Activated CD4-positive, alpha-beta T cell treated with anti-CD3 and anti-CD28 coated beads, Interleukin-2, amount 50 U/mL, for 24 hours (primary cell): ENCODE measurements at regions not wholly inside any gene's neighbourhood (a gene's known extent, or its start where the extent isn't known, plus 50 kb on each side); places are given as distances from the start of the nearest gene placed in this dataset.
"Not testable (repeated sequence)": the region's sequence is repeated elsewhere in the genome, so short reads cannot be mapped to it uniquely, and the experiment has no call there.

Source experiments
- DNase-seq, 2 donors: peaks; one replicate each; pipeline ENCODE4 v3.0.0-alpha.2; 2020; ENCODE audit warnings: low read depth in 1 of 2, low spot score in 1 of 2

DNA sequence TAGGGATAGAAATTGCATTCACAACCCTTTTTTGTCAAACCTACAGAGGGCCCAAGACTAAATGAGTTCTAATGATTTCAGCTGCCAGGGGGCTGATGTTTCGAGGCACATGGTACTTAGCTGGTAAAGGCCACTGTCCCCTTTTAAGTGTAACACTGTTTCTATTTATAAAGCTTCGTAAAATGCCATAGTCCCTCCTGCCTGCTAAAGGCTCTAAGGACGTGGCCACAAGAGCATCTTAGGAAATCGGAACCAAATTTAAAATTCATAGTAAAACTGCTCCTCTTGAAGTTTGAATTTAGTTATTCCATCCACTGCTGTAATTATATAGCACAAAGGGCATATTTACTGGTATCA is 170.3 kb upstream of the WWC1 start:
- no peak for DNase-seq

DNA sequence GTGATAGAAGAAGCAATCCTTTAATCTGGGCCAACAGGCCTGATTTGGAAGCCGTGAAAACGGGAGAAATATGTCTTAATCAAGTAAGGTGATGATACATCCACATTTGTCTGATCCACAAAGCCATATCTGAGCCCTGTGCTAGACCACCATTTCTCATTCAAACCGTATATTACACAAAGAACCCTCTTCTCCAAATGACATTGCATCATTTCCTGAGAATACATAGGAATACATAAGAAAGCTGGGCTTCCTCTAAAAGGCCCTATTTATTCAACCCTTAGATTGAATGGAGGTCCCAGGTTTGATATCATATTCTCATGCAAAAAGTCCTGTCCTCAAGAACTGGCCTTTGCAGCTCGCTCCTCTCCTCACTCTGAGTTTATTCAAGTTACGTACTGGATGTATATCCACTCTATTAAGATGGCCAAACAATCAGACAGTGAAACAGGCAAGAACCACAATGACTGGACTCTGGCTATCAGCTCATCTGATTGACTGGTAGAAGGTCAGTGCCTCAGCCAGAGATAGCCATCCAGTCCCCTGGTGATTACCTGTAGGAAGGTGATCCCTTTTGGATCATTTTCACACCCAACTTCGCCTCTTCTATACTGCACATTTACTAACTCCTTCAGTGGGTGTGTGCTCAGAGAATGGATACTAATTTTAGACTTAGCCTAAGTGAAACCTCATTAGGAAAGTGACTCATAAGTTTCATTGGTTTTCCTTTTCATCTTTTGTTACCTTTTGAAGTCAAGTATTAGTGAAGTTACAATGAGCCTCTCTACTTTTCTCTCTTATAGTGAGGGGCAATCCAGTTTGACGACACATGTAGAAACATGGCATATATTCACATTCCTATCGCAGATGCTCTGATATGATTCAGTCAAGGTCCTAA is 167.6 kb upstream of the WWC1 start:
- no peak for DNase-seq

DNA sequence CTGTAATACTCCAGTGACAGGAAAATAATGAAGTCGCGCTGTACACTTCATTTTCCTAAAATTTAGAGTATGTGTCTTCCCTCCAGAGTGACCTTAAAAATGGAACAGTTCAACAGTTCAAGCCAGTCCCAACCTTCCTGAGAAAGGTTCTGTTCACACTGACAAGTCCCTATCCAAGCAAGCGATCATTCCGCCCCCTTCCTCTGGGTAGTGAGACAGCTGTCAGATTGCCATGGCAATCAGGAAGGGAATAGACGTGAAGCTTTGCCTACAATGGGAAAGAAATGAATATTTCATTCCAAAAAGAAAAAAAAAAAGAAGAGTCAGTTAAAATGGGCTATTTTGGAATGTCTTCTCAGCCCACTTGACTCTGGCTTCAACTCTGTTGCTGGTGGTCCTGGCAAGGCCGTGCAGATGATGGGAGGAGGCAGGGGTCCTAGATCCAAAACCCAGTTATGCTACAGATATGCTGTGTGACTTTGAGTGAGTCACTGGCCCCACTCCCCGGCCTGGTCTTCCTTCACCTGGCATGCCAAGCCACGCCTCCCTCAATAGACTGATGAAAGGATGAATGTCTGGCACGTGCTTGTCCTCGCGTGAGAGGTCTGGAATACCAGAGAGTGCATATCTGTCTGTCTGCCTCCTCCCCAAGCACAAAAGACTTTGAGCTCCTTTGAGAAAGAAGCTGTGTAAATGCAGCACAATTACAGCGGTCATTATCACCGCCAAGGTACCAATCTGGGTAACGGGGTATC is 165.8 kb upstream of the WWC1 start:
- no peak for DNase-seq

DNA sequence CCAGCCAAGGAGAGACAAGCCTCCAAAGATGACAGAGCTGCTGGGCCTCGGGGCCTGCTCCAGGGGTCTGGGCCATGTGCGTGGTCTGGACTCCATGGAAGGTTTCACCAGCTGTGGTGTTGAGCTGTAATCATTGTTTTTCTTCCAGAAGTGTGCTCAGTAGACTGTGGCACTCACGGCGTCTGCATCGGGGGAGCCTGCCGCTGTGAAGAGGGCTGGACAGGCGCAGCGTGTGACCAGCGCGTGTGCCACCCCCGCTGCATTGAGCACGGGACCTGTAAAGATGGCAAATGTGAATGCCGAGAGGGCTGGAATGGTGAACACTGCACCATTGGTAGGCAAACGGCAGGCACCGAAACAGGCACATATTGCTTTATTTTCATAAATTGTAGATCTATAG is 164.8 kb upstream of the WWC1 start:
- DNase-seq: no peak

DNA sequence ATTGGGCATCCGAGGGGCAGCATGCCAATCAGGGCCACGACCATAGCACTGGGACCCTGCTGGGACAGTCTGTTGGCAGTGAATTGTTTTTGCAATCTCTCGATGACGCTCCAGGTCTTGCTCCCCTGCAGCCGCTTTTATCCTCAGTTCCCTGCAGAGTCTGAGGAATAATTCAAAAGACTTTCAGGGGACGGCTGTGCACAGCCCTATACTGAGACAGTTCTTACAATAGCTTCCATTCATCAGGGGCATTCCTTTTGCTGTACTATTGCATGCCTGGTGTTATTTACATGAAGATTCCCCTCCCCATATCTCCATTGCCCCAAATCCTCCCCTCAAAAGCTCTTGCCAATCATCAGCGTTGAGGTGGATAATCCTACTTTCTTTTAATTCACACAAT is 163.3 kb upstream of the WWC1 start:
- no peak for DNase-seq

DNA sequence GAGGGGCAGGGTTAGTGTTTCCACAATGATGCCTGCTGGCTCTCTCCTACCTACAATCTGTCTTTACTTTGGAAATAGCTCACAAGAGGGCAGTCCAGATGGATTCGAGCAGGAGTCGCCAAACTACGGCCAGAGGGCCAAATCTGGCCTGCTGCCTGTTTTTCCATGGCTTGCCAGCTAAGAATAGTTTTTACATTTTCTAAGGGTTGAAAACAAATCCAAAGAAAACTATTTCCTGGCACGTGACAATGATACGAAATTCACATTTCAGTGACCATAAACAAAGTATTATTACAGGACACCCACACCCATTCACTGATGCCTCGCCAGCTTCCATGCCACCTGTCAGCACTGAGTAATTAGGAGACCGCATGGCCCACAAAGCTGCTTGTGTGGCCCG is 162.9 kb upstream of the WWC1 start:
- no peak for DNase-seq

- DNase-seq: no peak
These were observed 159.9 kb upstream of the WWC1 start for GRCh38 chr5:168131519-168131918.

DNA sequence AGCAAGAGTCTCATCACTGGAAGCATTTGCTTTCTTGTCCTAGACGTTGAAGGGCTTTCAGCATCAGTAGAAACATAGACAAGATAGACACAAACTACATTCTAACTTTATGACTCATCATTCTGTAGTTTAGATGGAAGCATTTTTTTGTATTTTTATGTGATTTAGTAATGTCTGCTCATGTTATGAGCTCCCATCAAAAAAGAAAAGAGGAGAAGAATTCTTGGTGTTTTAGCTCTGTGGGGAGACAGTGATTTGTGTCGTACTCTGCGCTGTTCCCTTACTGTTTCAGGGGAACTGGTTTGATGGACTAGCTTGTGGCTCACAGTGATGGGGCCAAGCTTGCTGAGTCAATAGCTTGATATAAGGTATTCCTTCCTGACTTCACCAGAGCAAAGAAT is 159.2 kb upstream of the WWC1 start:
- no peak for DNase-seq

GRCh38 chr5:168135897-168136296 is 155.5 kb upstream of the WWC1 start:
- no peak for DNase-seq

GRCh38 chr5:168136340-168136739 is 155.1 kb upstream of the WWC1 start:
- no peak for DNase-seq

DNA sequence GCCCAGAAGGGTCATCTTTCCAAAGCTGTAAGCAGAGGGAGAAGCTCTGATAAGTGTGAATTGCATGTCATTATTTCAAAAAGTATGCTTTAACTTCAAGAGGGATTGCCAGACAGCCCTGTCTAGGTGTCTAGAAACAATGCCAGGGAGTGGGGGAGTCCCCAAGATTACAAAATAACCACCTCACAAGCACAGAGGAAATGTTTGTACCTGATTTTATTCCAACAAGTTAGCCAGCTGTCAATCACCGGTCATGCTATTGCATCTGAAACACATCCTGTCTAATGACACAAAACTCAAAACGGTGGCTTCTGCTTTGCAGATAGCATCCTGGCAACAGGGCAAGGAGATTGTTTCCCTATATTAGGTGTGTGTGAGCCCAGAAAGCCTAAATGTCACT is 154.2 kb upstream of the WWC1 start:
- DNase-seq: no peak

- no peak for DNase-seq
These were observed 151.2 kb upstream of the WWC1 start for GRCh38 chr5:168140241-168140640.

GRCh38 chr5:168142402-168142801 is 149.0 kb upstream of the WWC1 start:
- no peak for DNase-seq

- DNase-seq: not testable (repeated sequence)
These were observed 147.9 kb upstream of the WWC1 start for GRCh38 chr5:168143521-168143920.

DNA sequence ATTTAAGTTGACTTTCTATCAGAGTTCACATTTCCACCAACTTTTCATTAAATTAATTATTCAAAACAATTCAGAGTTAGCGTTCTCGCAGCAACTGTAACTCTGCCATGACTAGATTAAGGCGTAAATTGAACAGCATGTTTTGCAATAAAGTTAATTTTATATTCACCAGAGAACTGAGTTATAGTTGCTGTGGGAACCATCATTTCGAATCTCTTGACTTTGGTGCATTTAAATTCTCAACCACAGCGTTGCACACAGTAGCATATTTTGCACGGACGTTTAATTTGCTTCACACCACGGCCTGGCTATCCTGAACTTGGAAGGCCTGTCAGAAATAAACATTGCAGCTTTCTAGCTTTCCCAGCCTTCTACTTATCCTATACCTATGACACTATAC is 144.3 kb upstream of the WWC1 start:
- no peak for DNase-seq

DNA sequence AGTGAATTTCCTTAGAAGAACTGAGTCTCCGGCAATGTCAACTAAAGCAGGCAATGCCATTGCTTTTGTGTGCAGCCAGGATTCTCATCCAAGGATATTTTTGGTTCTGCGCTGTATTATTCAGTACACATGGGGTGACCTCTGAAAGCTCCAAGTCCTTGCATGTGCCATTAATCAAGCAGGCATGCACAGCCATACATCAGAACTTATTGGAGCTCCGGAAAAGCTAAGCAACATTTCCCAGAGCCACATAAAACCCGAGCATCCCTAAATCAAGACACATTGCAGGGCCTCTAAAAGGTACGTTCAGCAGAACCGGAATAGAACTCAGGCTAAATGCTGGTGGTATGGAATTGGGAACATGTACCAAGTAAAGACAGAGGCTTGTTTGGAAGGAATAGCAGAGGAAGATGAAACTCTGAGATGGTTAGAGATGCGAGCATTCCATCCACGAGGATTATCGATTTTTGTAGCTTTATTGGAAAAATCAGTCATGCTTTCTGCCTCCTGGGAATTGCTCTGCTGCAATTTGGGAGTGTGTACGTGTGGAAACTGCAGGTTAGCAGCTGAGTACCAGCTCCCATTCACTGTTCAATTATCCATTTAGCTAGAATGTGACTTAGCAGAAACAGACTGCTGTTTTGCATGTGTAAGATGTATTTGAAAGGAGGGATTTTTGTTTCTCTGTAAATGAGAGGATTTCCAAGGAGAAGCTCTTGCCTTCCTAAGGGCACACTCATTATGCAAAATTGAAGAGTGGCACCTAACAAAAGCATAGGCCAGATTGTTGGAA is 143.7 kb upstream of the WWC1 start:
- DNase-seq: no peak

DNA sequence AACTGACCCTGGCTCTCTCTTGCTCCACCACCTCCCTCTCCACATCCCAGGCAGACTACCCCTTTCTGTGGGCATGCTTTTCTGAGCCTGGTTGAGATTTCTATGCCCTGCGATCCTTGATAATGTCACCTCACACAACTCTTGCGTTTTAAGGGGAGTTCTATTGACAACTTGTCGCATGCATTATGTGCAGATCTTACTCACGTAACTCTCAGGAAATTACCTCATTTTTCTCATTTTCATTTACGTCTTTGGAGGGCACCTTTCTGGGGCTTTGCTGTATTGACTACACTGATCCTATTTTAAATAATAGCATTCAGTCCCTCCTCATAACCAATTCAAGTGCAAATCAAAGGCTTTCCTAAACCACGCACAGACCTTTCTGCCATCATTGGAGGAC is 140.4 kb upstream of the WWC1 start:
- no peak for DNase-seq

GRCh38 chr5:168152660-168153059 is 138.8 kb upstream of the WWC1 start:
- no peak for DNase-seq

DNA sequence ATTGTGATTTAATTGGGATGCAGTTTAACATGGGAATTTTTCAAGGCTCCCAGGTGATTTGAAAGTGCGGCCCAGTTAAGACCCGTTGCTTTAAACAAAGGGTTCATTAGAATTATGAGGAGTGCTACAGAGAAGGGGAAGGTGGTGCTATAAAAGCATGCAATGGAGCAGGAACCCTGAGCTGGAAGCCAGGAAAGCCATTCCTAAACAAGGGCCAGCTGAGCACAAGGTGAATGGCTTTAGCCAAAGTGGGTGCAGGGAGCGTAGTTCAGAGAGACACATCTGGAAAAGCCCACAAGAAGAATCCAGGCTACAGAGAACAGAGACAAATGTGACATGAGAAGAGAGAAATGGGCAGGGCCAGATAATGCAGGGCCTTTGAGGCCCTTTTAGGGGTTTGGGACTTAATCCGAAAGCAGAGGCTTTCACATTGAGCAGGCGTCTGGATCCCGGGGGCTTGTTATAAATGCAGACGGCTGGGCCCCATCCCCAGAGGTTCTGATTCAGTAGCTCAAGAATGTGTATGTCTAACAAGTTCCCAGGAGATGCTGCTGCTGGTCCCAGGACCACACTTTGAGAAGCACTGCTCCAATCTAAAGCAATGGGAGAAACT is 138.1 kb upstream of the WWC1 start:
- DNase-seq: no peak

GRCh38 chr5:168153876-168154270 is 137.6 kb upstream of the WWC1 start:
- DNase-seq: no peak

DNA sequence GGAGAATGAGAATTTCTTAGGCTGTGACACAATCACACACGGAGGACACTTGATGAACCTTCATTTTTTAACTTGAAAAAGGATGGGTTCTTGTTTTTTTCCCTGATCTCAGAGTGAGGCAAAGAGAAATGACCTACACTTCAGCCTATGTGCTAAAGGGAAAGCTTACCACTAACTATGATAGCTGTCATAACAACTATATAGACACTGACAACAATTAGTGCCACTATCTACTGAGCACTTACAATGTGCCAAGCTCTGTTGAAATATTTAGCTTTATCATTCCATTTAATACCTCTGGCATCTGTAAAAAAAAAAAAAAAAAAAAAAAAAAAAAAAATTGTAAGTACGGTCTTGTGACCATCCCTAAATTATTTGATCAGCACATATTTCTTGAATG is 135.9 kb upstream of the WWC1 start:
- no peak for DNase-seq
